HG03521 (cell line): ENCODE measurements at regions not wholly inside any gene's neighbourhood (a gene's known extent, or its start where the extent isn't known, plus 50 kb on each side); places are given as distances from the start of the nearest gene placed in this dataset.

Experiments
- ATAC-seq: cut with Tn5 transposase; IDR thresholded peaks from one replicate; pipeline ENCODE4 v1.9.1; 2021; ENCODE audit warnings: mild to moderate bottlenecking, moderate library complexity; ENCODE audit not compliant: unreplicated experiment

- ATAC-seq, result no peak
These were observed 682.6 kb upstream of the SALL3 start for GRCh38 chr18:78297048-78297447.

- no peak for ATAC-seq
These were observed 676.0 kb upstream of the SALL3 start for GRCh38 chr18:78303519-78304191.

GRCh38 chr18:78304192-78305164 lies 675.1 kb upstream of the SALL3 start:
- ATAC-seq, result no peak

- ATAC-seq, result no peak
These were observed 673.8 kb upstream of the SALL3 start for GRCh38 chr18:78305789-78306188.

- no peak for ATAC-seq
These were observed 670.3 kb upstream of the SALL3 start for GRCh38 chr18:78309307-78309706.

GRCh38 chr18:78309924-78310323 lies 669.7 kb upstream of the SALL3 start:
- no peak for ATAC-seq

- ATAC-seq, result no peak
These were observed 660.4 kb upstream of the SALL3 start for GRCh38 chr18:78319264-78319663.

GRCh38 chr18:78319961-78320360 lies 659.7 kb upstream of the SALL3 start:
- ATAC-seq, result no peak

- no peak for ATAC-seq
These were observed 658.2 kb upstream of the SALL3 start for GRCh38 chr18:78321402-78321801.

GRCh38 chr18:78323453-78324197 lies 656.0 kb upstream of the SALL3 start:
- ATAC-seq, result no peak

- ATAC-seq, result no peak
These were observed 652.0 kb upstream of the SALL3 start for GRCh38 chr18:78327643-78328042.

GRCh38 chr18:78330766-78331165 lies 648.9 kb upstream of the SALL3 start:
- no peak for ATAC-seq

- no peak for ATAC-seq
These were observed 626.7 kb upstream of the SALL3 start for GRCh38 chr18:78352910-78353309.

GRCh38 chr18:78362198-78362597 lies 617.4 kb upstream of the SALL3 start:
- no peak for ATAC-seq

GRCh38 chr18:78363556-78364387 lies 615.8 kb upstream of the SALL3 start:
- ATAC-seq, result no peak

GRCh38 chr18:78364388-78364960 lies 615.1 kb upstream of the SALL3 start:
- ATAC-seq, result no peak

- no peak for ATAC-seq
These were observed 611.6 kb upstream of the SALL3 start for GRCh38 chr18:78367996-78368395.

GRCh38 chr18:78368726-78369125 lies 610.9 kb upstream of the SALL3 start:
- ATAC-seq, result no peak

GRCh38 chr18:78376046-78376445 lies 603.6 kb upstream of the SALL3 start:
- no peak for ATAC-seq

GRCh38 chr18:78378403-78378802 lies 601.2 kb upstream of the SALL3 start:
- ATAC-seq, result no peak
